CD4-positive, alpha-beta T cell treated with Interleukin-17A for 1 hour (primary cell): ENCODE measurements at regions not wholly inside any gene's neighbourhood (a gene's known extent, or its start where the extent isn't known, plus 50 kb on each side); places are given as distances from the start of the nearest gene placed in this dataset.

Experiments
- DNase-seq: peaks from one replicate; pipeline ENCODE4 v3.0.0-alpha.2; 2020

DNA sequence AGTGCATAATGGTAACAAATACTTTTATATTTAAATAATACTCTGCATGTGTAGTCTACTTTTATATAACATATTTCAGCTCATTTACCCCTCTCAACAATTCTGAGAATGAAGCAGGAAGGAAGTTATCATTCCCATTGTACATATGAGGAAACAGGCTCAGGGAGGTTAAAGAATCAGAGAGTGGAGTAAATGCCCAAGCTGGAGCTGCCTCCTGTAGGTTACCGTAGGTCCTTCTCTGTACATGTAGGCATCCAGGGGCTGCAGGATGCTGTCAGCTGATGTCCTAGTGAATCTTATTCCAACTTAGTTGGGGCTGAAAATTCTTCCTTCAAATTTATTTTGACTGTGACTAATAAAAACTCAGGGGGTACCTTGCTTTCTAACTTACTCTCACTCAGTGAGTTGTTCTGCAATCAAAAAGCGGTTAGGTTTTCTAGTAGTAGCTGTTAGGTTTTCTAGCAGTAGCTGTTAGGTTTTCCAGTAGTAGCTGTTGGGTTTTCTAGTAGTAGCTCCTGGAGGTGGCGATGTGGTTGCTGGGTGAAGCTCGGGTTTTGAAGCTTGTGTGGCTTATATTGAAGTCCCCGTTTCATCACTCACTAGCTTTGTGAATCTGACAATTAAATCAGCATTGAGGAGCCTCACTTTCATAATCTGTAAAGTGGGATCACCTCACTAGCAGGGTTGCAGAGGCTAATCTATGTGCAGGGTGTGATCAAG lies 357.0 kb downstream of the NR2F2 start:
- no peak for DNase-seq

DNA sequence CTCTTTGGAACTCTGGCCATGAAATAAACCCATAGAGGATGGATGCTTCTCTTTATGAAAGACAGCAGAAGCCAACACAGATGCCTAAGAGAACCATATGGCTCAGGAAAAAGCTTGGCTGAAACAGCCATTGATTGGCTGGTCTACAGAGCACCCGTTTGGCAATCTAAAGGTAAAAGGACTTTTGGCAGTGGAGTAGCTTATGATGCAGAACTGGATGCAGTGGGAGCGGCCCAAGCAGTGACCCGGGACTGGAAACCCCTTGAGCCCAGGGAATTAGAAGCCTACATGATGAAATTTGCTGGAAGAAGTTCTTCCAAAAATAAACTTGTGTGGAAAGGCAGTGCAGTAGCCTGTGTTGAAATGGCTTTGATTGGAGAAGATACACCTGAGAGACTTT lies 360.2 kb downstream of the NR2F2 start:
- no peak for DNase-seq

DNA sequence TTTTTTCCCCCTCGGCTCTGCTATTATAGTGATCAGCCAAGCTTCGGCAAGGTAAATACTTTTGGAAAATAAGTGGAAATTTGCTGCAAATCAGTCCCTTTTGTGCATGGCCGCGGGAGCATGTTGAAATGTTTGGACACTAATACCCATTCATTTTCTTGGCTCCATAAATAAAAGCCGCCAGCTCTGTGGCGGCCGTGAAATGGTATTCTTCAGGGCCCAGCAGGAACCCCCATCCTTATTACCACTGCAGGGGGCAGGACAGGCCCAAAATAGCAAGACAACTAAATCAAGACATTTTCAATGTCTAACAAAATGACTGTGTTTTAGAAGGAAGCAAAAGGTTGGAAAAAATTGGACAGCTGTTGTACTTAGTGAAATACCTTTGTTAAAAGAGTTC lies 362.3 kb downstream of the NR2F2 start:
- no peak for DNase-seq

DNA sequence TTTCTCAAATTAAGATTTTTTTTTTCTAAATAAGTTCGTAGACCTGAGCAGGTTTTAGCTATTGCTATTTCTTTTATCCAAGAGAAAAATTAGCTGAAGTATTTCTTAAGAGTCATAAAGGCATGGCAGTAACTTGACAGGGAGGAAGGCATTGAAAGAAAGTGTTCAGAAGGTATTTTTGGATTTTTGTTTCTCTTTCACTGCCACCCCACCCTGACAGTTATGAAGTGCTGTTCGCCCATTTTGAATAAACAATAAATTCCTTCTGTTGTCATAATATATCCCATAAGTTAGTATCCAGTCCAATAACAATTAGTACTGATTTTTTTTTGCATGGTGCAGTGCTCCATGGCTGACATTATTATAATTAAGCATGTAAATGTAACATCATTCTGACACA lies 363.0 kb downstream of the NR2F2 start:
- DNase-seq, result no peak

DNA sequence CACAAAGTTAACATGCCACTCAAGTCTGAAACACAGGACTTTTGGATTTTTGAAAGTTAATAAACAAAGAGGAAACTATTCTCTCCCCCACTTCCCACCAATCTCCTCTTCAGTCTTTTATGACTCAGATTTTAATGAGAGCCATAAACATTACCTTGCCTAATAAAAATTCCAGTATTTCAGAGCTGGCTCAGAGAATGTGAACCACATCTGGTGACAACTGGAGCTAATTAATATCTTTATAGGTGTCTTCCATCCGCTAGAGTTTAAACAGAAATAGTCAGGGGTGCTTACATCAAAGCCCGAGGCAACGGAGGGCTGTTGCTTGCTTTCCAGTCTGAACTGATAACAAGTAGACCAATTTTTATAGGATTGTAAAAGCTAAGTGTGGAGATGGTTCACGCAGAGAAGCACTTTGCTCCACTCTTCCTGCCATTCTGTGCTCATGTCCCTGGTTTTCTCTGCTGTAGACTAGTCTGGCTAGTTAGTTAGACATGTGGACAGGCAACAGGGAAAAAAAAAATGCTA lies 363.6 kb downstream of the NR2F2 start:
- DNase-seq, result no peak

DNA sequence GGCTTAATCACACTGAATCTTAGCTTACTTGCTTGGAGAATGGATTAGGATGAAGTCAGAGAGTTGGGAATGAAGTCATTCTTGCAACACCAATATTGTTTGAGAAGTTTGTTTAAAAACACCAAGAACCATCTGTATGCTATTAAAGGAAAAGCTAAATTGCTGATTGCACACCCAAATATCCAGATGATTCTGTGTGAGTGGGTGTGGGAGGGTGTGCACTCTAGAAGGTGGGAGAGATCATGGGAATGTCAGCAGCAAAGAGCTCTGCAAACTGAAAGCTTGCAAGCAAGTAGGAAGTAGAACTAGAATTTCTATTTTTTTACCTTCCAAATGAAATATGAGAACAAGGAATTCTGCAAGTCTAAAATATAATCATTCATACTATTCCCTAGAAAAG lies 364.9 kb downstream of the NR2F2 start:
- DNase-seq, result no peak

DNA sequence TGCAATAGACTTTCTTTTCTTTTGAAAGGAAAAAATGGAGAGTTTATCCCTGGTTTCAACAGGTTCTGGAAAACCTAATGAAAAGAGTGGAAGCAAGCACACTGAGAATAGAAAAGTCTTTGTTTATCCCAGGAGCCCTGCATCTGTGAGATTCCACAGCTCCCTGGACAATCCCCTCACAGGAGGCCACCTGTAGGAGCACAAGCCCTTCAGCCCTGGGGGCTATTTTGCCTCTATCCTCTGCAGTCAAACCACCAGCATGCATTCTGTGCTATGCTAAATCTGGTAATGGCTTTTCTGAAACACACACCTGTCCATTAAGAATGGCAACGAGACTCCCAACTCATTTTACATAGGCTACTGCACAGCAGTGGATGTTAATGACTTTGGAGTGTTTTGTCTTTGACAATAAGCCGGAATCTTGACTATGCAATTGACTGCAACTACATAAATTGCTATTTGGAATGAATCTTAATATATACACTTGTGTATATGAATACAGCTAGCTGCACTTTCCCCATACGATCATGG lies 369.4 kb downstream of the NR2F2 start:
- no peak for DNase-seq

DNA sequence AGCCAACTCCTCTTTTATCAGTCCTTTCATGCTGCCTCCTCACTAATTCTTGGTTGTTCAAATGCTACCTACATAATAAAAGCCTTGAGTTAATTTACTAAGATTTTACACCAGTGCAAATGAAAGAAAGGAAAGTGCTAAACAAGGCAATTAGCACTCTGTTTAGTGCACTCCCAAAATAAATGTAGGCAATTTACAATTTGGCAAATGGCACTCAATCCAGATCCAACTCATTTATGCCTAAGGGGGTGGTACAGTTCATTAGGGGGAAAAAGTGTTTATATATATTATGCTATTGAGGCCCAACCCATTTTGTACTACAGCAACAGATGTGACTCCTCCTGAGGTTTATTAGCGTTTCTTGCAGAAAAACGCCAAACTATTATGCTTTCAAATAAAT lies 370.1 kb downstream of the NR2F2 start:
- DNase-seq, result no peak

DNA sequence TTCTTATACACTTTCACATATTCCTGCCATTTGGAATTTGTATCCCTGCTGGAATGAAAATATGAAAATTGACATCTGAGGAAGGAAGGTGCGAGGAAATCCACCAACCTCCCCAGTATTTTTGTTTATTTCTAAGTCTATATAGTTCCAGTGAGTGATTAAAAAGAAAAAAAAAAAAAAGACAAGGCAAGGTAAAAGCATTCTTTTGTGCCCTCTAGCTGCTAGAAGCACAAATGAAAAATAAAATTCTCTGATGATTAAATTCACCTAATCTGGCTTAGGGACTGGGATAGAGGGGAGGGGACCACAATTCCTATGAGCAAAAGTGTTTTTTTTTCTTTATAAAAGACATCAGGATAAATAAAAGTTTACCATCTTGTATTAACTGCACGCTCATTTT lies 370.9 kb downstream of the NR2F2 start:
- no peak for DNase-seq

DNA sequence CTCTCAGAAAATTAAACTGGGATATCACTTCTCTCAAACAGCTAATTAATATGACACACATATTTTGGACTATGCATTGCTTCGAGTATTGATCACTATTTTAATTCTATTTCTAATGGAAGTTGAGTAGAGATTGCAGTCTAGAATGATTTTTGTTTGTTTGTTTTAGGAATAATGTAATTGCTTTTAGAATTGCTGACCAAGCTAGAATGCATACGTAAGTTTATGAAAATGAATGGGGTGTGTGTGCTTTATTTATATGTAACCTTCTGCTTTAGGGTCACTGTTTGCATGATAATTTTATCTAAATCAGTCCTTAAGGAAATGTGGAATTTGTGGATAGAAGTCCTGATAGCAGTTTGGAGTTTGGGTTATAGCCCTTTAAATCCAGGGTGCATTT lies 371.4 kb downstream of the NR2F2 start:
- no peak for DNase-seq

DNA sequence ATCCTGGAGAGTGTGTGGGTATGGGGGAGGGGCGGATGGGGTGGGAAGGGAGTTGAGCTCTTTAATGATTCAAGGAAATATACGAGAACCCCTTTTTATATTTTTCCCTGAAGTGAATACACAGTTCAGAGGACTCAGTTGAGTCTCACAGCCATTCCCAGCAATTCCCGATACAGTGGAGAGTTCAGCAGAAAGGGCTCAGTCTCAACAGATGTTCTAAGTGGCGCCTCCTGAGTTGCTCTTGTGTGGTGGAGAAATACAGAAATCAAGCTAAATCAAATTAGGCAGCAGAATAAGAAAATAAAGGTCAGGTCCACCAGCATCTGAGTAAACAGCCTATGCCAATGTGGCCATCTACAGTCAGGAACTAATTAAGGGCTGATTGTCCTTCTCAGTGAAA lies 372.1 kb downstream of the NR2F2 start:
- no peak for DNase-seq

DNA sequence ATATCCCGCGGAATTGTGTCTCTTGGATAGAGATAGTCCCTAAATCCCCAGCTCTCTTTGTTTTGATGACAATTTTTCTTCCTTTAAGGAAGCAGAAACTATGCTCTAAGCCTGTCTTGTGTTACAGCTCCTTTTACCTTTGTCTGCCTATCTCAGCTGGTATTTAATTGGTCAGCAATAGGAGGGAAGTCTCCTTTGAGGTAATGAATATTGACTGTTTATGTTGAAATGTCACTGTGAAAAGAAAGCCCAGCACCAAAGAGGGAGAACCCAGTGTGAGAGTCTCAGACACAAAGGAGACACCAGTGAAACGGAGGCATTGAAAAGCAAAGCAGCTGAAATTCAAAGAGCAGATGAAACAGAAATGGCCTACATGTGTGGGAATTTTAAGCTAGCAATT lies 372.6 kb downstream of the NR2F2 start:
- DNase-seq, result no peak

DNA sequence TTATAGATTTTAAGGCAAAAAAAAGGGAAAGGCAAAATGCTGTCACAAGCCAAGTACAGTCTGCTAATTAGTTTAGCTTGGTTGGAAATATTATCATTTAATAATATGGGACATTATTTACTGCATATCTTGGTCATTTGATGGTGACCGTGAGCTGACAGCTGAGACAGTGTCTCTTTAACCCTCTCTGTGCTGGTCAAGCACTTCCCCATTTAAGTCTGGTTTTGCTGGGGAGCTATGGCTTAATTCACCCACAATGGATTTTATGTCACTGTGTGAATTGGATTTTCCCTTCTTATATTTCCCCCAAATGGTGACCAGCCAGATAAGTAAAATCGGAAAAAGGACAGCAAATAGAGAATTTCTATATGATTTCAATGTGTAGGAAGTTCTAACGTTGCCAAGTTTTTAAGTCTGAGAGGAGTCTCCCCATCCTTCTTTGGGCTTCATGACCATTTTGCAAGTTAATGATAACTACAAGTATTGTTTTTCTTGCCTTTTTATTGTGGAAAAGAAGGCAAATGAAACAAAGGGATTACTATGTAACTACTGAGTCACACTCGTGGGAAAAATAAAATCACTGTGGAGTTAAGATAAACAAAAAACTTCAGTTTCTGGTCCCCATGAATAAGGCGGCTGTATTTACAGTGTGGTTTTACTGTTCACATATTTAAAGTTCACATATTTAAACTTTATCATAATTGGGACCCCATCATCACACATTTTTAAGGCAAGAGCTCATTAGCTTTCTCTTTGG lies 373.5 kb downstream of the NR2F2 start:
- no peak for DNase-seq

DNA sequence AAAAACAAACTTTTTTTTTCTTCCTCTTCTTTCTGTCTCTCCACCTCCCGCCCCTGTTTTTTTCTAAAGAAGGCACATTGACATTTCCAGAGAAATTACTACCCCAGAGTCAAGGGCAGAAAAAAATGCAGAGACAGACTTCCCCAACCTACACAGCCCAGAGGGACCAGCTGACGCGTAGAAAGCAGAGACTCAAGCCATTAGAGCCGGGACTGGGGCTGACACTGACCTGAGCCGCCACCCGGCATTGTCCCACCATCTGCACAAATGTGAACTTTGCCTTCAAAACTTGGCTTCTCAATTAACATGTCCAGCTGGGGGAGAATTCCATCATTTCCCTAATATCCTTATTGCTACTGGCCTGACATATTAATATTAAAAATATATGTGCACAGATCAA lies 385.6 kb downstream of the NR2F2 start:
- DNase-seq, result no peak

DNA sequence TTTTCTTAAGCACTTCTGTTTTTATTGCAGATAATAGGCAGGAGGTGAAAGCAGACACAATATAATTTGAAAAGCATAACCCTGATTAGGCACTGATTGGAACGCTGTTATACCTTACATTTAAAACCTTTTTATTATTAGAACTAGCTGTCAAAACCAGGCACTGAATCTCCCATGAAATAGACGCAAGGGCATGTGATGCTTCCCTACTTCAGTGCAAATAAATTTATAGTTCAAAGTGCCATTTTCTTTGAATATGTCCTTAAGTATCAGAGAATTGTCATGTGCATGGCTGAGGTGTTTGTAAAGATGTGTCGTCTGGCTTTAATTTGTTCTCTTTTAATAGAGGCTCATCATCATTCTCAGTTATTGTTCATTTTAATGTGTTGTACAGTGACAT lies 386.0 kb downstream of the NR2F2 start:
- no peak for DNase-seq

DNA sequence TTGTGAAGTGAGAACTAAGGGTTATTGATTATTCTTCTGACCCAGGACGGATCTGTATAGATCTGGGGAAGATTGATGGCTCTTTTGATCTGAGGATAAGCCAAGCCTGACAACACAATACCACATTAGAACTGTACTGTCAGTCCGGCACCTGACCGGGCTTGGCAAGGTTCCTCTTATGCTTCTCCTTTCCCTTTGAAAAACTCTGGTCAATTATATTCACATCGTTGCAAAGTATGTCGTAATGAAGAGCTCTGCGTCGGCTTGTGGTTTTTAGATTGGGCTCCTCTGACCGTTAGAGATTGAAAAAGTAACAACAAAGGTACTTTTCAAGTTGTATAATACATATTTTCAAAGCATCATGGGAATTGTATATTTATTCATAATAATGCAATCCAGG lies 389.8 kb downstream of the NR2F2 start:
- DNase-seq, result no peak

DNA sequence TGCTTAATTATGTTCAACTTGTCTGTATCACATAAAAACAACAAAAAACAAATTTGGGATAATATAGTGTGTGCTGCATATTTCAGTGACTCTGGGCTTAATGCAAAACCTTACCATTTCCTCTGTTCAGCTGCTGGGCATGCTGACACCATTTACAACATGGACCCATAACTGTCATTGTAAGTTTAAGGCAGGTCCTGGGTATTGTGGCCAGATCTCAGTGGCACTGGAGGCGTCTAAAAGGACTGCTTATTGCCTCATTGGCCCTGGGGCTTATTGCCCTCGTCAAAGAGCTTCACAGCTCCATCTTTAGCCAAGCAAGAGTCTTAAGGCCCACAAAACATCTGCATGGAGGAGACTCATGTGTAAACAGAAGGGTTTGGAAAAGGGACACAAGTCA lies 390.2 kb downstream of the NR2F2 start:
- DNase-seq, result no peak

DNA sequence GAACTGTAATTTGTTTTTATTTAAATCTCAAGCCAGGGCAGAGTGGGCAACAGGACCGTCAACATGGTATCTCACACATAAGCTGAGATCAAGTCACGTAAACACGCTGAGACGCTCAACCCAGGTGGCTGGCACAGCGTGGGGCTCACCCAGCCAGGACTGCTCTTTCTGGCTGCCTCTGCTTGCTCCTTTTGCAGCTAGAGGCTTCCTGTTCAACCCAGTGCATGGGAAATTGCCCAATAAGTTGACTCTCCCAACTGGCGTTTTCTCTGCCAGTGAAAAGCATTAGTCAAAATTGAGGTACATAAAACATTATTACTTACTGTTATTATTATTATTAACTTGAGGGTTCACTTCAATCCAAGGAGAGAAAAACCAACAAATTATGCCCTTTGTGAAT lies 398.1 kb downstream of the NR2F2 start:
- no peak for DNase-seq

DNA sequence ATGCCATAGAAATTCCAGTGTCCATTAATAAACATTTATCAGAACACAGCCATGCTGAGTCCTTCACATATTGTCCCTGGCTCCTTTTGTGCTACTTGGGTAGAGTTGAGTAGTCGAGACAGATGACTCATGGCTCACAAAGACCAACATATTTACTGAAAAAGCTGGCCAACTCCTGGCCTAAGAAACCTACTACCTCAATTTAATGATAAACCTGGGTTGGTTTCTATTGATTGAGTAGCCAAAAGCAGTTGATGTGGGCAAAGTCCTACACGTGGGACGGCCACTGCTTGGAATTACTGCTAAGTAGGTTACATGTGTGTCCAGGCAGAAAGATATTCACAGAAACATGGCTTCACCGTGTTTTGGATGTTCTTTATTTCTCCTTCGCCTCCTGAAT lies 402.2 kb downstream of the NR2F2 start:
- DNase-seq, result no peak

DNA sequence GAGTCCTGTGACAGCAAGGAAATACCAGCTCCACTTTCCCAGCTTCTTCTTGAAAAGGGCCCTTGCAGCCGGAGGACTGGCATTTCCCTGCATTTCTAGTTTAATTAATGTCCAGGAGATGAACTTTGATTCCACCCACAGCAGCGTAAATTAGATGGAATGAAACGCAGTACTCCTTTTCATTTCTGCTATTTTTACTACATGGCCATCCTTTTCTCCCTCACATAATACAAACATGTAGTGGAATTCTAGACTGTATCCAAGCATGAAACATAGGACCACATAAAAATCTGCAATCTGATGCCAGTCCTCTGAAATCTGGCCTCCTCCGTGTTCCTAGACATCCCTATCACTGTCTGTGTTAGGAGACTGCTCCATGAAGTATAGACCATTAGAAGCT lies 403.2 kb downstream of the NR2F2 start:
- no peak for DNase-seq

DNA sequence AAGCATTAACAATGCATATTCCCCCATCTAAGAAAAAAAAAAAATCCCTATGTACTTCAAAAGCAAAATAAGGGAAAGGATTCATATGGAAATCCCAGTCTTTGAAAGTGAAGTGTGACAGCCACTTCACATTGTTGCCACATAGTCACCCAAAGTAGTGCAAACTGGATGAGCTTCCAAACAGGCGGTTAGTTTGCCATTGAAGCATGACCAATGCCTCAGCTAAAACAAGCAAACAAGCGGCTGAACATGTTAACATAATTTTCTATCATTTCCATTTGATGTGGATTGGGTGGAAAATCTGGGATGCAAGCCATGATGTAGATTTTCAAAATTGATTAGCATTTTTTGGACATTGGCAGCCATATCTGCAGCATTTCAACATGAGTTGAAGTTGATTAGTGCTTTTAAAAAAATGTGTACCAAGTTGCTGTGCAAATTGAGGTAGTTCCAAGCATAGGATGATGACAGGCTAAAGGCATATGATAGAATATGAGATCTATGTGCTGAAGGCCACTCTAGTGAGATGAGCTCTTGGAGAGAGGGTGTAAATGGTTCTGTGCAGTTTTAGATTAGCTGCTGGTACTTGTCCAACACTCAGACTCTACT lies 405.2 kb downstream of the NR2F2 start:
- no peak for DNase-seq

DNA sequence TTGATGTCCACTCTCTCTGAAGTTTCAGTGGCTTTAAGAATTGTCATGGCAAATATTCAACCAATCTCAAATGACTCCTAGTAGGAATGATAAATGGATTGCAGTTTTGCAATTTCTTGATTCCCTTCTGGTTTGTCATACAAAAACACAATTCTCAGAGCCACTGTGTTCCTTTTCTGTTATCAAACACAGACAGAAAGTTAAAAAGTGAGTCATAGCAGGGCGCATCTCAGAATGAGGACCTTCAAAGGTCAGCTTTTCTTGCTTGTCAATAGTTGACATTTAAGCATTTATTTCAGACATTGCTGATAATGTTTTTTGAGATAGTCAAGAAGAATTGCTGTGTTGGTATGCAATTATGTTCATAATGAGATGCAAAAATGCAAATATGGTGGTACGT lies 405.9 kb downstream of the NR2F2 start:
- DNase-seq, result no peak

DNA sequence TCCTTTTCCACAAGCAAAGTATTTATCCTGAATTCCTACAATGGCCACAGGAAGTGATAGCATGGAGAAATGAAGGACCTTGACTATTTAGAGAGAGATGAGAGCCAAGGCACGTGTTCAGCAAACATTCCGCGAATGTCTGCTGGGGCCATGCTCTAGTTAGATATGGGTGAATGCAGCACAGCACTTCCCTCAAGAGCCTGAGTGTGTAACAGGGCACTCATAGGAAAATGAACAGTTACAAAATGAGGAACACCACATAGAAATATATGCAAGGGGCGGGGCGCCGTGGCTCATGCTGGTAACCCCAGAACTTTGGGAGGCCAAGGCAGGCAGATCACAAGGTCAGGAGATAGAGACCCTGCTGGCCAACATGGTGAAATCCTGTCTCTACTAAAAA lies 406.9 kb downstream of the NR2F2 start:
- DNase-seq, result no peak

DNA sequence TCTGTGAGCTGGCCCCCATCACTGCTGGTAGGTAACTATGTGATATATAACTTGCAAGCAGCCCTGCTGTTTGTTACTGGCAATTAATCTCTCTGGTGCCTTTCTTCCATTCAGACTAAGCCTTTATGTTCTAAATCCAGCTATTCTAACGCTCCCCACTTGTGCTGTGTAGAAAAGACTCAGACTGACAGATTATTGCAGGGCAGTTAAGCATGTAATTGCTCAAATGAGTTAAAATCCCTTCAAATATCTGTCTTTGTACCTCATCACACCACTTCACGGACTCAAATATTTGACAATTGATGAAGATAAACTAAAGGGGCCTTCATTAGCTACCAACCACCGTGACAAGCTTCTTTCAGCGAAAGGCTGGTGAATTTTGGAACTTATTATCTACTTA lies 416.2 kb downstream of the NR2F2 start:
- DNase-seq, result no peak
